Endothelial cell of umbilical vein (primary cell): ENCODE measurements at regions not wholly inside any gene's neighbourhood (a gene's known extent, or its start where the extent isn't known, plus 50 kb on each side); places are given as distances from the start of the nearest gene placed in this dataset.

Experiments used
- BruUV-seq: library from RNA; stranded (reverse); fragments of 400-500 nt; replicated peaks from 2 replicates; lab custom pipeline; 2021; lab: Mats Ljungman, UMichigan
- CTCF ChIA-PET: fragments of 300-600, 350-600 bp; sonication (Branson Sonifier 250); formaldehyde crosslinking; loops from one replicate; lab custom pipeline; 2021; ENCODE audit warnings: antibody characterized with exemption, inconsistent platforms; lab: Charles Lee
- POLR2A ChIA-PET: fragments of 300-600, 350-600 bp; sonication (Branson Sonifier 250); formaldehyde crosslinking; loops from one replicate; lab custom pipeline; 2021; ENCODE audit warnings: antibody characterized with exemption, inconsistent platforms; lab: Charles Lee
- DNase-seq: peaks from one replicate; pipeline ENCODE4 v3.0.0-alpha.2; 2011; ENCODE audit warnings: low read depth, low spot score
- FAIRE-seq: peaks from 2 replicates; lab custom pipeline; 2011; peaks lifted over from hg19 to GRCh38; lab: Jason Lieb, UNC
- H2AFZ ChIP-seq: 2 replicates; pipeline ENCODE4 v1.6.0; 2012; ENCODE audit warnings: low read depth, low read length, control low read depth, inconsistent platforms
- H3K27ac ChIP-seq: 2 replicates; pipeline ENCODE4 v1.5.1; 2011; ENCODE audit warnings: low read depth, mild to moderate bottlenecking, control low read depth, low read length, moderate library complexity; ENCODE audit not compliant: insufficient read depth
- H3K27me3 ChIP-seq, 2 experiments: 2 replicates each; pipeline versions ENCODE4 v1.6.0 to v1.6.1; 2011; ENCODE audit warnings: low read length in 2 of 2, mixed read lengths in 1 of 2; ENCODE audit not compliant: control insufficient read depth in 2 of 2, insufficient read depth in 2 of 2
- H3K36me3 ChIP-seq, 2 experiments: 2 replicates in 1 of 2; 3 replicates in 1 of 2; pipeline ENCODE4 v1.5.1; 2011; ENCODE audit warnings: low read length in 2 of 2, mild to moderate bottlenecking in 1 of 2, moderate library complexity in 1 of 2; ENCODE audit not compliant: control insufficient read depth in 2 of 2, insufficient read depth in 2 of 2; ENCODE audit errors: extremely low read depth in 1 of 2
- H3K4me1 ChIP-seq: 3 replicates; pipeline ENCODE4 v1.5.1; 2011; ENCODE audit warnings: mild to moderate bottlenecking, low read length; ENCODE audit not compliant: control insufficient read depth, insufficient read depth; ENCODE audit errors: extremely low read depth
- H3K4me2 ChIP-seq: 2 replicates; pipeline ENCODE4 v1.6.1; 2011; ENCODE audit warnings: low read length, control low read depth, mixed read lengths; ENCODE audit not compliant: insufficient read depth
- H3K4me3 ChIP-seq, 3 experiments: fragments of 200-600 bp in 1 of 3; sonication (generic), shearing (Covaris generic) in 1 of 3; replicated peaks in 1 of 3; 2 replicates each; pipeline ENCODE4 v1.5.1; 2011 to 2016; ENCODE audit warnings: control low read depth in 3 of 3, low read length in 3 of 3, mild to moderate bottlenecking in 2 of 3, inconsistent platforms in 1 of 3, low read depth in 1 of 3, moderate library complexity in 1 of 3; ENCODE audit not compliant: insufficient read depth in 1 of 3
- H3K79me2 ChIP-seq: 2 replicates; pipeline ENCODE4 v1.6.0; 2012; ENCODE audit warnings: low read length, inconsistent platforms; ENCODE audit not compliant: control insufficient read depth, insufficient read depth
- H3K9ac ChIP-seq: replicated peaks from 2 replicates; pipeline ENCODE3; 2011; ENCODE audit warnings: low read length, control low read depth; ENCODE audit not compliant: insufficient read depth; ENCODE audit errors: extremely low read depth
- H3K9me1 ChIP-seq: replicated peaks from 3 replicates; pipeline ENCODE4 v1.6.0; 2011; ENCODE audit warnings: mild to moderate bottlenecking, low read length; ENCODE audit not compliant: control insufficient read depth, insufficient read depth; ENCODE audit errors: extremely low read depth
- H3K9me3 ChIP-seq: replicated peaks from 2 replicates; pipeline ENCODE4 v1.5.1; 2012; ENCODE audit warnings: low read length, inconsistent platforms; ENCODE audit not compliant: control insufficient read depth, insufficient read depth
- H4K20me1 ChIP-seq: replicated peaks from 2 replicates; pipeline ENCODE3; 2011; ENCODE audit warnings: mild to moderate bottlenecking, low read length; ENCODE audit not compliant: control insufficient read depth, insufficient read depth; ENCODE audit errors: extremely low read depth
- EZH2 ChIP-seq: IDR thresholded peaks from 2 replicates; pipeline ENCODE4 v1.6.1; 2012; ENCODE audit warnings: borderline replicate concordance, low read depth, mild to moderate bottlenecking, moderate library complexity, low read length, inconsistent platforms; ENCODE audit not compliant: severe bottlenecking
- FOS ChIP-seq: IDR thresholded peaks from 2 replicates; pipeline ENCODE4 v1.6.1; 2011; ENCODE audit warnings: mild to moderate bottlenecking, low read length, moderate library complexity, borderline replicate concordance; ENCODE audit not compliant: insufficient read depth
- GATA2 ChIP-seq: IDR thresholded peaks from 2 replicates; pipeline ENCODE4 v1.7.0; 2011; ENCODE audit warnings: low read depth, mild to moderate bottlenecking, moderate library complexity, mixed read lengths, low read length; ENCODE audit not compliant: insufficient read length, insufficient read depth
- JUN ChIP-seq: IDR thresholded peaks from 2 replicates; pipeline ENCODE4 v1.6.1; 2011; ENCODE audit warnings: borderline replicate concordance, low read depth; ENCODE audit not compliant: insufficient read length, insufficient read depth
- MAX ChIP-seq: IDR thresholded peaks from 2 replicates; pipeline ENCODE4 v1.6.1; 2011; ENCODE audit not compliant: insufficient read depth, insufficient read length
- MYC ChIP-seq: IDR thresholded peaks from one replicate; pipeline ENCODE4 v1.6.1; 2011; ENCODE audit warnings: mild to moderate bottlenecking, low read depth, low read length
- dilution Hi-C: fragments of 300-500 bp; cut with MboI; formaldehyde crosslinking; loops from one replicate; pipeline ENCODE4 v1.15.0; 2019; ENCODE audit warnings: low sequenced_read_pairs; ENCODE audit not compliant: extremely low pct_ligation_motif_present
- intact Hi-C: fragments of 100-400 bp; cut with micrococcal nuclease; formaldehyde crosslinking; loops from one replicate; pipeline ENCODE4 v1.10.0; 2022
- TF ChIP-seq, protein P1 (sequence below), 2 donors: IDR thresholded peaks; 1 replicate in 1 of 2; 2 replicates in 1 of 2; pipeline ENCODE4 v1.5.1; 2011; ENCODE audit warnings: low read length in 2 of 2, mild to moderate bottlenecking in 2 of 2, moderate library complexity in 2 of 2, control low read depth in 1 of 2, inconsistent platforms in 1 of 2, low read depth in 1 of 2; ENCODE audit not compliant: insufficient read depth in 1 of 2; ENCODE audit errors: extremely low read depth in 1 of 2

DNA sequence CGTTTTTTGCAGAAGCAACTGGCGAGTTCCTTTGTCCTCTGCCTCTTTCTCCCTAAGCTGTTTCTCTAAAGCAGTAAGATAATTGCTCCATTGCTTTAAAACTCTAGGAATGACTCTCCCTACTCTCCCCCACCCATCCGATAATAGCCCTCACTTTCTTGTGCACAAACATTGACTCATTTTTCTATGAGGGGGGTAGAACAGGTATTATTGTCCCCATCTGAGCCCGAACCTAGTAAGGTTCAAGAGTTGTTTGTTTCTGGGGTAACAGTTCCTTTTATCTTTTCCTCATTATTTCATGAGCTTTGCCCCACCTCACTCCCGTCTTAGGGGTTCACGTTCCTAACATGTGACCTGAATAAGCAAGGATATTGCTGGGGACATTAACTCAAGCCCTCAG lies 190.6 kb downstream of the EMP1 start:
- Histone ChIP-seq H2AFZ (no peak overlapping the region), H4K20me1 (no peaks in the 10 kb centered on the region), H3K79me2 (no peaks in the 10 kb centered on the region), H3K27me3 (no peaks in the 10 kb centered on the region), H3K4me1 (no peaks in the 10 kb centered on the region), H3K9ac (no peak overlapping the region), H3K9me3 (no peaks in the 10 kb centered on the region), H3K9me1 (no peaks in the 10 kb centered on the region), H3K27ac (no peak overlapping the region), H3K36me3 (no peaks in the 10 kb centered on the region), H3K4me3 (no peak overlapping the region), H3K4me2 (no peak overlapping the region)
- intact Hi-C loops: no loop called here
- DNase-seq (no peak), FAIRE-seq (no peak)
- dilution Hi-C loops: no loop called here
- BruUV-seq: no TSS peak
- ChIA-PET CTCF (interaction anchor here (1.1 kb wide), 1 partner anchor 148 kb away, joined by 3 read pairs; no protein-coding TSS in a partner anchor), POLR2A (no interaction called here)
- TF ChIP-seq FOS: no peak
- no peak for TF ChIP-seq MAX
- TF ChIP-seq EZH2: no peak
- no peak for TF ChIP-seq GATA2
- no peak for TF ChIP-seq MYC
- TF ChIP-seq JUN: no peak
- TF ChIP-seq, protein P1, sequence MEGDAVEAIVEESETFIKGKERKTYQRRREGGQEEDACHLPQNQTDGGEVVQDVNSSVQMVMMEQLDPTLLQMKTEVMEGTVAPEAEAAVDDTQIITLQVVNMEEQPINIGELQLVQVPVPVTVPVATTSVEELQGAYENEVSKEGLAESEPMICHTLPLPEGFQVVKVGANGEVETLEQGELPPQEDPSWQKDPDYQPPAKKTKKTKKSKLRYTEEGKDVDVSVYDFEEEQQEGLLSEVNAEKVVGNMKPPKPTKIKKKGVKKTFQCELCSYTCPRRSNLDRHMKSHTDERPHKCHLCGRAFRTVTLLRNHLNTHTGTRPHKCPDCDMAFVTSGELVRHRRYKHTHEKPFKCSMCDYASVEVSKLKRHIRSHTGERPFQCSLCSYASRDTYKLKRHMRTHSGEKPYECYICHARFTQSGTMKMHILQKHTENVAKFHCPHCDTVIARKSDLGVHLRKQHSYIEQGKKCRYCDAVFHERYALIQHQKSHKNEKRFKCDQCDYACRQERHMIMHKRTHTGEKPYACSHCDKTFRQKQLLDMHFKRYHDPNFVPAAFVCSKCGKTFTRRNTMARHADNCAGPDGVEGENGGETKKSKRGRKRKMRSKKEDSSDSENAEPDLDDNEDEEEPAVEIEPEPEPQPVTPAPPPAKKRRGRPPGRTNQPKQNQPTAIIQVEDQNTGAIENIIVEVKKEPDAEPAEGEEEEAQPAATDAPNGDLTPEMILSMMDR (IDR thresholded peaks at IDR 0.05; ENCODE audit: extremely low read depth in 1 of 2, insufficient read depth in 1 of 2, low read depth in 1 of 2, low read length in 2 of 2): no peak
